ENCODE measurements at regions not wholly inside any gene's neighbourhood (a gene's known extent, or its start where the extent isn't known, plus 50 kb on each side); places are given as distances from the start of the nearest gene placed in this dataset.

- TF ChIP-seq REST (IDR thresholded peaks at IDR 0.05; ENCODE audit: low read depth) (no peak), FOXM1 (IDR thresholded peaks at IDR 0.05; ENCODE audit: borderline replicate concordance, low read depth) (no peak), YY1 (IDR thresholded peaks at IDR 0.05; ENCODE audit: low read depth) (no peak), TAF1 (IDR thresholded peaks at IDR 0.05; ENCODE audit: low read depth) (no peak), CREB1 (IDR thresholded peaks at IDR 0.05; ENCODE audit: low read depth) (no peak)
Observed at GRCh38 chr4:79025170-79025569, 85.9 kb upstream of the PAQR3 start.

Data from Ishikawa (cell line).